OCI-LY1 (cell line): ENCODE measurements at regions not wholly inside any gene's neighbourhood (a gene's known extent, or its start where the extent isn't known, plus 50 kb on each side); places are given as distances from the start of the nearest gene placed in this dataset.

ENCODE experiments used
- H2AFZ ChIP-seq: fragments of 200-600 bp; sonication (generic), shearing (Covaris generic); 2 replicates; pipeline ENCODE4 v1.6.0; 2014; ENCODE audit warnings: antibody characterized with exemption, mild to moderate bottlenecking, low read length
- H3F3A ChIP-seq: fragments of 200-600 bp; sonication (generic), shearing (Covaris generic); 2 replicates; pipeline ENCODE4 v1.6.0; 2014; ENCODE audit warnings: mild to moderate bottlenecking, antibody characterized with exemption, low read length, moderate library complexity; ENCODE audit not compliant: insufficient read depth
- H3K27ac ChIP-seq: fragments of 200-600 bp; sonication (generic); 2 replicates; pipeline ENCODE4 v1.5.1; 2014; ENCODE audit warnings: low read length, mixed run types, mild to moderate bottlenecking, low read depth; ENCODE audit not compliant: poor library complexity, severe bottlenecking
- H3K27me3 ChIP-seq: fragments of 200-600 bp; sonication (generic); 2 replicates; pipeline ENCODE4 v1.6.0; 2014; ENCODE audit warnings: antibody characterized with exemption, mild to moderate bottlenecking, low read length, moderate library complexity; ENCODE audit not compliant: insufficient read depth
- H3K36me3 ChIP-seq: fragments of 200-600 bp; sonication (generic); 2 replicates; pipeline ENCODE4 v1.6.1; 2014; ENCODE audit warnings: mild to moderate bottlenecking, antibody characterized with exemption, low read length, moderate library complexity, mixed read lengths; ENCODE audit not compliant: insufficient read depth
- H3K4me1 ChIP-seq: fragments of 200-600 bp; sonication (generic); 2 replicates; pipeline ENCODE4 v1.5.1; 2014; ENCODE audit warnings: mild to moderate bottlenecking, low read length, moderate library complexity; ENCODE audit not compliant: insufficient read depth, severe bottlenecking
- H3K4me2 ChIP-seq: fragments of 200-600 bp; sonication (generic), shearing (Covaris generic); 2 replicates; pipeline ENCODE4 v1.6.1; 2014; ENCODE audit warnings: low read length
- H3K4me3 ChIP-seq: fragments of 200-600 bp; sonication (generic); 2 replicates; pipeline ENCODE4 v1.5.1; 2014; ENCODE audit warnings: low read length, low read depth, mild to moderate bottlenecking, mixed read lengths; ENCODE audit not compliant: poor library complexity, severe bottlenecking
- H3K79me2 ChIP-seq: fragments of 200-600 bp; shearing (Covaris generic); 2 replicates; pipeline ENCODE4 v1.6.1; 2016; ENCODE audit warnings: mixed run types, low read length, mixed read lengths; ENCODE audit not compliant: insufficient read depth
- H3K9ac ChIP-seq: fragments of 200-600 bp; sonication (generic), shearing (Covaris generic); 2 replicates; pipeline ENCODE4 v1.6.1; 2014; ENCODE audit warnings: mild to moderate bottlenecking, low read length, mixed read lengths
- H3K9me2 ChIP-seq: fragments of 200-600 bp; sonication (generic), shearing (Covaris generic); 2 replicates; pipeline ENCODE4 v1.6.1; 2014; ENCODE audit warnings: low read depth, mild to moderate bottlenecking, low read length, mixed read lengths
- H3K9me3 ChIP-seq: fragments of 200-600 bp; shearing (Covaris generic); 2 replicates; pipeline ENCODE4 v1.6.1; 2014; ENCODE audit warnings: low read length, mixed read lengths
- H4K20me1 ChIP-seq: fragments of 200-600 bp; sonication (generic), shearing (Covaris generic); 2 replicates; pipeline ENCODE4 v1.6.0; 2016; ENCODE audit warnings: mild to moderate bottlenecking, low read length; ENCODE audit not compliant: insufficient read depth
- EZH2 ChIP-seq: fragments of 200-600 bp; sonication (generic), shearing (Covaris generic); IDR thresholded peaks from 2 replicates; pipeline ENCODE4 v1.8.0; 2017; ENCODE audit warnings: borderline replicate concordance, mixed run types, mild to moderate bottlenecking, antibody characterized with exemption, low read length, moderate library complexity, mixed read lengths
- TF ChIP-seq, protein P1 (sequence below): fragments of 200-600 bp; sonication (generic), shearing (Covaris generic); IDR thresholded peaks from 2 replicates; pipeline ENCODE4 v1.5.1; 2017; ENCODE audit warnings: mild to moderate bottlenecking, antibody characterized with exemption, low read length, moderate library complexity, mixed read lengths

DNA sequence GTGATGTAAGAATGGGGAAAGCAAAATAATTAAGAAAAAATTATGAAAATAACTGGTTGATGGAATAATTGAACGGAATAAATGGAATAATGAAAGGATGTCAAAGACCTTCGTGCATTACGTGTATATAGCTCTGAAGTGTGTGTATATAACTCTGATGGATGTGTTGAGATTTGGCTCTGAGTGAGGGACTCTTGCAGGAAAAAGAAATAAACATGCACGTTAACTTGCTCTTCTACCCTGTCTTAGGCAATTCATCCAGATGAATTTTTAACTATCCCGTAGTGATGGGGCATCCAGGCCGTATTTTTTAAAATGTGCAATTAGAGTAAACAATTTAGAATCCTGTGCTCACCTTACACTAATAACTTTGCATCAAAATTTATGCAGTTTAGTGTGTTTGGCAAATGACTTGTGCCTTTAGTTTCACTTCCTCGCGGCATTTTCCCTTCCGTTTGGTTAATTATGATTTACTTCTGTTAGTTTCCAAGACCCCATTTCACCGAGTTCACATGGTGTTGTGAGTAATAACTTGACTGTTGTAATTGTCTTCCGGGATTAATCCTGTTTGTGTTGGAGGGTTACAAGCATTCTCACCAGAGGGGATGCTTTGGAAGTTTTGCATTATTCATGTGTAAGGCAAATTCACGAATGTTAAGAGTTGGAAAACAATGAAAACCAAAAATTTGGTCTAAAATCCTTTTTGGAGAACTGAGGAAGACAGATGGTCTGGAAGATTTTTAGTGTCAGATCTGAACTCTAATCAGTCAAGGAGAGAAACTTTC lies 256.5 kb upstream of the FAT1 start:
- H3K27ac ChIP-seq = peak overlapping the region; percentile 69
- H3K36me3 ChIP-seq = no peaks in the 10 kb centered on the region
- H3K9ac ChIP-seq = no peak overlapping the region; the same call in 1 of the 2 replicates
- H3K4me1 ChIP-seq = peaks cover 33% of the 10 kb centered on the region
- no peaks in the 10 kb centered on the region for H3K9me2 ChIP-seq
- TF ChIP-seq, protein P1, sequence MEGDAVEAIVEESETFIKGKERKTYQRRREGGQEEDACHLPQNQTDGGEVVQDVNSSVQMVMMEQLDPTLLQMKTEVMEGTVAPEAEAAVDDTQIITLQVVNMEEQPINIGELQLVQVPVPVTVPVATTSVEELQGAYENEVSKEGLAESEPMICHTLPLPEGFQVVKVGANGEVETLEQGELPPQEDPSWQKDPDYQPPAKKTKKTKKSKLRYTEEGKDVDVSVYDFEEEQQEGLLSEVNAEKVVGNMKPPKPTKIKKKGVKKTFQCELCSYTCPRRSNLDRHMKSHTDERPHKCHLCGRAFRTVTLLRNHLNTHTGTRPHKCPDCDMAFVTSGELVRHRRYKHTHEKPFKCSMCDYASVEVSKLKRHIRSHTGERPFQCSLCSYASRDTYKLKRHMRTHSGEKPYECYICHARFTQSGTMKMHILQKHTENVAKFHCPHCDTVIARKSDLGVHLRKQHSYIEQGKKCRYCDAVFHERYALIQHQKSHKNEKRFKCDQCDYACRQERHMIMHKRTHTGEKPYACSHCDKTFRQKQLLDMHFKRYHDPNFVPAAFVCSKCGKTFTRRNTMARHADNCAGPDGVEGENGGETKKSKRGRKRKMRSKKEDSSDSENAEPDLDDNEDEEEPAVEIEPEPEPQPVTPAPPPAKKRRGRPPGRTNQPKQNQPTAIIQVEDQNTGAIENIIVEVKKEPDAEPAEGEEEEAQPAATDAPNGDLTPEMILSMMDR = no peak
- H4K20me1 ChIP-seq = no peaks in the 10 kb centered on the region
- H3K9me3 ChIP-seq = no peaks in the 10 kb centered on the region
- H3F3A ChIP-seq = no peaks in the 10 kb centered on the region
- H3K4me2 ChIP-seq = peak overlapping the region; percentile 60
- peak overlapping the region; percentile 36 for H3K4me3 ChIP-seq
- no peaks in the 10 kb centered on the region for H3K79me2 ChIP-seq
- no peaks in the 10 kb centered on the region for H3K27me3 ChIP-seq
- H2AFZ ChIP-seq = peak overlapping the region; percentile 84; the same call in 1 of the 2 replicates

DNA sequence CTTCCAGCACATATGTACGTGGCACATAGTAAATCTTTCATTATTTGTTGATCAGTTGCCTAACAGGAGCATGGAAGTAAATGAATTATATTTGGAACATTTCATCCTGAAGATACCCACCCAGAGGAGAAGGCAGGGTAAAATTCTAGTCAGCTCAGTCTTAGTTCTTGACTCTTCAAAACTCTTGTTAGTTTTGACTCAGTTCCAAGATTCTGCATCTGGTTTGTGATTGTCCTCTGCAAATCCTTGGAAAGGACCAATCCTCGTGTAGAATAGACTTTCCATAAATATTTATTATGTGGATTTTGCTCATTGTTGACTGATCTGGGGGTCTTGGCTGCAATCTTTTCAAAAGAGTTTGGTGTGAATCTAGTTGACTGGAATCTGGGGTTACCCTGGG lies 257.5 kb upstream of the FAT1 start:
- Histone ChIP-seq H3K9me2 (no peaks in the 10 kb centered on the region), H3K9me3 (no peaks in the 10 kb centered on the region), H3K36me3 (no peaks in the 10 kb centered on the region), H3K9ac (no peak overlapping the region), H3K4me3 (no peak overlapping the region), H4K20me1 (no peaks in the 10 kb centered on the region), H3K4me2 (no peak overlapping the region), H3K79me2 (no peaks in the 10 kb centered on the region), H3F3A (no peaks in the 10 kb centered on the region), H3K27me3 (no peaks in the 10 kb centered on the region), H3K27ac (no peak overlapping the region), H2AFZ (no peak overlapping the region), H3K4me1 (peaks cover 33% of the 10 kb centered on the region)
- no peak for TF ChIP-seq EZH2
- TF ChIP-seq, protein P1 = no peak

DNA sequence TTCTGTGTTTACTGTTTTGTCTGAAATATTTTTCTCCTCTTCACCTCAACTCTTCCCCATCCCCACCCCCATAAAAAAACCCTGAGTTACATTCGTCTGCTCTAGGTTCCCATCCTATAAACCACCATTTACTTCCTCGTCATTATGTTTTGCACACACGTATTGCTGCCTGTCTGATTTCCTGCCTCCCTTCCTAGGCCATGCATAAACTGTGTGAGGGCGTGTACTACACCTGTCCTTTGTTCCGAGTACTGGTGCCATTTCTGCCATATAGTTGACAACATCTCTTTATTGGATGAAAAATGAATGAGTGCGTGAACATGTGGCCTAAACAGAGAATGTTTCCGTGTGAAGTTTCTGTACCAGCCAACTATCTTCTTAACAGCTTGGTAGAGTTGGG lies 258.5 kb upstream of the FAT1 start:
- no peaks in the 10 kb centered on the region for H3K9me2 ChIP-seq
- H3K27ac ChIP-seq = no peak overlapping the region
- H2AFZ ChIP-seq = no peak overlapping the region
- H3F3A ChIP-seq = no peaks in the 10 kb centered on the region
- TF ChIP-seq EZH2 = no peak
- TF ChIP-seq, protein P1 = no peak
- peaks cover 33% of the 10 kb centered on the region for H3K4me1 ChIP-seq
- no peaks in the 10 kb centered on the region for H3K79me2 ChIP-seq
- H3K27me3 ChIP-seq = no peaks in the 10 kb centered on the region
- H3K36me3 ChIP-seq = no peaks in the 10 kb centered on the region
- no peaks in the 10 kb centered on the region for H4K20me1 ChIP-seq
- no peak overlapping the region for H3K4me2 ChIP-seq
- no peak overlapping the region for H3K4me3 ChIP-seq
- H3K9ac ChIP-seq = no peak overlapping the region
- H3K9me3 ChIP-seq = no peaks in the 10 kb centered on the region
